Type B pancreatic cell (in vitro differentiated cells): ENCODE measurements at regions not wholly inside any gene's neighbourhood (a gene's known extent, or its start where the extent isn't known, plus 50 kb on each side); places are given as distances from the start of the nearest gene placed in this dataset.
"Not testable (repeated sequence)": the region's sequence is repeated elsewhere in the genome, so short reads cannot be mapped to it uniquely, and the experiment has no call there.

ENCODE experiments used
- DNase-seq: peaks from one replicate; pipeline ENCODE4 v3.0.0; 2021; ENCODE audit warnings: mixed read lengths; ENCODE audit not compliant: unreplicated experiment; ENCODE audit errors: extremely low spot score
- H3K27ac Mint-ChIP-seq: 2 replicates; pipeline ENCODE4 v1.8.0; 2021; ENCODE audit warnings: mild to moderate bottlenecking, mixed read lengths
- H3K27me3 Mint-ChIP-seq: 2 replicates; pipeline ENCODE4 v1.8.0; 2021; ENCODE audit warnings: mixed read lengths
- H3K36me3 Mint-ChIP-seq: 2 replicates; pipeline ENCODE4 v1.8.0; 2021; ENCODE audit warnings: mixed read lengths
- H3K4me1 Mint-ChIP-seq: one replicate; pipeline ENCODE4 v1.8.0; 2021; ENCODE audit warnings: mixed read lengths; ENCODE audit not compliant: unreplicated experiment
- H3K4me3 Mint-ChIP-seq: 2 replicates; pipeline ENCODE4 v1.8.0; 2021; ENCODE audit warnings: mild to moderate bottlenecking, mixed read lengths
- H3K9me3 Mint-ChIP-seq: 2 replicates; pipeline ENCODE4 v1.8.0; 2021; ENCODE audit warnings: mixed read lengths
- TF ChIP-seq, protein P1 (sequence below): fragments of 200-600 bp; sonication (generic); conservative IDR thresholded peaks from 2 replicates; pipeline ENCODE4 v1.5.0; 2021; ENCODE audit warnings: antibody characterized with exemption, mild to moderate bottlenecking

DNA sequence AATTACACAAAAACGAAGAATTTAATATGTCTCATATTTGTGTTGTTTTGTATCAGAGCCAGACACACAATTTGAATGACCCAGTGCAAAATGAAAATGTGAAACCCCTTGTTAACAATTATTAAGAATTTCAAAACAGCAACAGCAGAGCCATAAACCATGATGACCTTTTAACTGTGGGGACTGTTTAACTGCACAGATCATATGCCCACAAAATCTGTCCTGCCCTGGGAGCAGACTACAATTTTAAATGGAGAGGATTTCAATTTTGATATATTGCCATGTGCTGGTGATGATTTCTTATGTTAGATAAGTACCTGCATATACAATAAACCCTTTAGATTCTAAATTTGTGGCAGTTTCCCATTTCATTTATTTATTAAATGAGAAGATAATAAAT is 455.5 kb upstream of the MGAT4C start:
- no peaks in the 10 kb centered on the region for H3K4me1 Mint-ChIP-seq
- H3K36me3 Mint-ChIP-seq, result no peaks in the 10 kb centered on the region
- no peak overlapping the region for H3K27ac Mint-ChIP-seq

DNA sequence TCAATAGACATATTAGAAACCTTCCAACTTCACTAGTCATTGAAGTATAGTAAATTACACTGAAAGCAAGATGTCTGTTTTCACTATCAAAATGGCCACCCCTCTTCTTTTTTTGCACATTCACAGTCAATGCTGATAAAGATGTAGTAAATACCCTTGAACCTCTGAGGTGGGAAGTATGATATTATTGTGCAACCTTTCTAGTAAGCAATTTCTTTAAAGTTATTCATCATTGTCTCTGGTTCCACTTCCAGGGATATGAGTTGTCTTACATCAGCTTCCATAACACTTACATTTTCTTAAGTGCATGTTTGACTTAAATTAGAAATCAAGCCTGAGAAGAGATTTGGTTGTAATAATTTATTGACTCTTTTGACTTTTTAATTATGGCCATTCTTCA is 453.9 kb upstream of the MGAT4C start:
- no peak for DNase-seq
- no peak overlapping the region for H3K4me3 Mint-ChIP-seq
- H3K9me3 Mint-ChIP-seq, result peaks cover 18% of the 10 kb centered on the region
- H3K4me1 Mint-ChIP-seq, result no peaks in the 10 kb centered on the region
- H3K36me3 Mint-ChIP-seq, result no peaks in the 10 kb centered on the region
- no peaks in the 10 kb centered on the region for H3K27me3 Mint-ChIP-seq
- H3K27ac Mint-ChIP-seq, result no peak overlapping the region
- TF ChIP-seq, protein P1, sequence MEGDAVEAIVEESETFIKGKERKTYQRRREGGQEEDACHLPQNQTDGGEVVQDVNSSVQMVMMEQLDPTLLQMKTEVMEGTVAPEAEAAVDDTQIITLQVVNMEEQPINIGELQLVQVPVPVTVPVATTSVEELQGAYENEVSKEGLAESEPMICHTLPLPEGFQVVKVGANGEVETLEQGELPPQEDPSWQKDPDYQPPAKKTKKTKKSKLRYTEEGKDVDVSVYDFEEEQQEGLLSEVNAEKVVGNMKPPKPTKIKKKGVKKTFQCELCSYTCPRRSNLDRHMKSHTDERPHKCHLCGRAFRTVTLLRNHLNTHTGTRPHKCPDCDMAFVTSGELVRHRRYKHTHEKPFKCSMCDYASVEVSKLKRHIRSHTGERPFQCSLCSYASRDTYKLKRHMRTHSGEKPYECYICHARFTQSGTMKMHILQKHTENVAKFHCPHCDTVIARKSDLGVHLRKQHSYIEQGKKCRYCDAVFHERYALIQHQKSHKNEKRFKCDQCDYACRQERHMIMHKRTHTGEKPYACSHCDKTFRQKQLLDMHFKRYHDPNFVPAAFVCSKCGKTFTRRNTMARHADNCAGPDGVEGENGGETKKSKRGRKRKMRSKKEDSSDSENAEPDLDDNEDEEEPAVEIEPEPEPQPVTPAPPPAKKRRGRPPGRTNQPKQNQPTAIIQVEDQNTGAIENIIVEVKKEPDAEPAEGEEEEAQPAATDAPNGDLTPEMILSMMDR, result no peak

More for the DNA sequence above, 455.5 kb upstream of the MGAT4C start:
- TF ChIP-seq, protein P1, result no peak
- no peak for DNase-seq
- H3K27me3 Mint-ChIP-seq, result no peaks in the 10 kb centered on the region
- peaks cover 15% of the 10 kb centered on the region for H3K9me3 Mint-ChIP-seq
- H3K4me3 Mint-ChIP-seq, result no peak overlapping the region

GRCh38 chr12:86709017-86709416 is 452.8 kb upstream of the MGAT4C start:
- H3K4me3 Mint-ChIP-seq, DNase-seq, H3K4me1 Mint-ChIP-seq, H3K27ac Mint-ChIP-seq, H3K27me3 Mint-ChIP-seq, H3K36me3 Mint-ChIP-seq: not testable (repeated sequence)
- peaks cover 18% of the 10 kb centered on the region for H3K9me3 Mint-ChIP-seq

- Mint-ChIP-seq H3K27ac (no peak overlapping the region), H3K4me1 (peaks cover 4% of the 10 kb centered on the region), H3K9me3 (peaks cover 4% of the 10 kb centered on the region), H3K36me3 (no peaks in the 10 kb centered on the region), H3K27me3 (no peaks in the 10 kb centered on the region), H3K4me3 (no peak overlapping the region)
- TF ChIP-seq, protein P1, result no peak
- DNase-seq, result no peak
These were observed 442.4 kb upstream of the MGAT4C start for GRCh38 chr12:86698641-86698980.

DNA sequence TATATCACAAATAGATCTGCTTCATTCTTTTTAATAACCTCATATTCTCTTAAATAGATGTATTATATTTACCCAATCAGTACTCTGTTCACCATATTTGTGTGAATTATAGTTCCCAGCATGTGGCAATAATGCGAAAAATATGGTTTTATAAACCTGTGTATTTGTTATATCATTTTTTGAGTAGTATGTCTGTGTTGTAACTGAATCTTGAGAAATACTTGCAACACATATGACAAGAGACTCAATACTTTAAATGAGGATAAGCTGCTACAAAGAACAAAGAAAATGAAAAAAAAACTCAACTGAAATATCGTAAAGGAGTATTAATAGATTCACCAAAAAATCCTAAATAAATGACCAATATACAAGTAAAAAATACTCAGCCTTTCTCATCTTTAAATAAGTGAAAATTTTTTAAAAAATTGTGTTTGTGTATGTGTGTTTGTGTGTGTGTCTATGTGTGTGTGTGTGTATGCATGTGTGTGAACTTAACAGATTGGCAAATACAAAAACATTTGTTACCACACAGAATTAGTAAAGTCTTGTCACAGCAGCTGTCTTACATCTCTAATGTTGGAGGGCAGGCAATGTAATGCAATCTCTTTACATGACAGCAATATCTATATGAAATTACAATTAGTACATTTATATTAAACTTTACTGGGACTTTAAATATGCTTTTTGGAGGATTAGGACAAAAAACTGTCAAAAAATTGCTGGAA is 441.9 kb upstream of the MGAT4C start:
- Mint-ChIP-seq H3K4me1 (peaks cover 4% of the 10 kb centered on the region), H3K27me3 (no peaks in the 10 kb centered on the region), H3K36me3 (no peaks in the 10 kb centered on the region), H3K4me3 (no peak overlapping the region), H3K9me3 (peaks cover 4% of the 10 kb centered on the region), H3K27ac (no peak overlapping the region)
- DNase-seq, result no peak
- TF ChIP-seq, protein P1, result no peak

DNA sequence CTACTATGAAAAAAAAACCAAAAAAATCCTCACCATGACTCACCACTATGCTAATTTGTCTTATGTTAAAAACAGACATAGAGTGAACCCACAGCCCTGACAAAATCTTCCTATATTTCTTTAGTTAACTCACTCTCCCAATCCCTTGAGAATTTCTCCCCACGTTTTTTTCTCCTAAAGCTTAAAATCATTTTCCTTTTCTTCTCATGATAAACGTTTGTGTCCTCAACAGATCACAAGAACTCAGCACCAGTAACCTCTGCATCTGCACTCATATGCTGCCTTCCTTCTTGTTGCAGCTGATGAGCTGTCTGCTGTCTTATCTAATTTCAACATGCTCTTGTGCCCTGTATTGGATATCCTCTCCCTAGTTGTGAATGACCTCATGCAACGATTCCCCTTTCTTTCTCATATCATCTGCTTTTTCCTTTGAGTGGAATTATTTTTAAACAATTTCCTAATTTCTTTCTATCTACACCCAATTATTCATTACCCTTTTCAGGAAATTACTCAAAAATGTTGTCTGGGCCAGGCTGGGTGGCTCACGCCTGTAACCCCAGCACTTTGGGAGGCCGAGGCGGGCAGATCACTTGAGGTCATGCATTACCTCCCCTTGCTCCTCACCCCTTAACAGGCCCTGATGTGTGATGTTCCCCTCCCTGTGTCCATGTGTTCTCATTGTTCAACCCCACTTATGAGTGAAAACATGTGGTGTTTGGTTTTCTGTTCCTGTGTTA is 427.5 kb upstream of the MGAT4C start:
- no peak overlapping the region for H3K4me3 Mint-ChIP-seq
- TF ChIP-seq, protein P1, result no peak
- H3K4me1 Mint-ChIP-seq, result no peaks in the 10 kb centered on the region
- H3K9me3 Mint-ChIP-seq, result peaks cover under 1% of the 10 kb centered on the region
- H3K27me3 Mint-ChIP-seq, result no peaks in the 10 kb centered on the region
- H3K27ac Mint-ChIP-seq, result no peak overlapping the region
- no peak for DNase-seq
- peaks cover 3% of the 10 kb centered on the region for H3K36me3 Mint-ChIP-seq
